Neural cell (in vitro differentiated cells): ENCODE measurements at regions not wholly inside any gene's neighbourhood (a gene's known extent, or its start where the extent isn't known, plus 50 kb on each side); places are given as distances from the start of the nearest gene placed in this dataset.

Experiments used
- H2AFZ ChIP-seq: fragments of 200-600, 300-800 bp; sonication (generic), shearing (Covaris generic); 2 replicates; pipeline ENCODE4 v1.6.0; 2014; ENCODE audit warnings: low read depth, mild to moderate bottlenecking, antibody characterized with exemption, low read length, moderate library complexity
- H3F3A ChIP-seq: fragments of 200-600 bp; shearing (Covaris generic); 2 replicates; pipeline ENCODE4 v1.6.1; 2016; ENCODE audit warnings: mild to moderate bottlenecking, moderate library complexity, mixed read lengths, antibody characterized with exemption, low read length; ENCODE audit not compliant: insufficient read depth, poor library complexity, severe bottlenecking
- H3K27ac ChIP-seq: fragments of 200-600, 300-800 bp; sonication (generic), shearing (Covaris generic); 2 replicates; pipeline ENCODE4 v1.5.1; 2014; ENCODE audit warnings: mild to moderate bottlenecking, low read length, moderate library complexity
- H3K27me3 ChIP-seq: fragments of 300-800, 200-600 bp; sonication (generic), shearing (Covaris generic); 2 replicates; pipeline ENCODE4 v1.6.0; 2014; ENCODE audit warnings: mild to moderate bottlenecking, low read depth, low read length, moderate library complexity; ENCODE audit not compliant: insufficient read depth
- H3K36me3 ChIP-seq: fragments of 300-800, 200-600 bp; sonication (generic), shearing (Covaris generic); 2 replicates; pipeline ENCODE4 v1.5.1; 2014; ENCODE audit warnings: mild to moderate bottlenecking, antibody characterized with exemption, low read length, moderate library complexity; ENCODE audit not compliant: insufficient read depth
- H3K4me2 ChIP-seq: fragments of 300-800, 200-600 bp; sonication (generic), shearing (Covaris generic); 2 replicates; pipeline ENCODE4 v1.6.0; 2014; ENCODE audit warnings: mild to moderate bottlenecking, low read length
- H3K4me3 ChIP-seq: fragments of 300-800, 200-600 bp; sonication (generic), shearing (Covaris generic); 2 replicates; pipeline ENCODE4 v1.5.1; 2014; ENCODE audit warnings: mild to moderate bottlenecking, low read length, moderate library complexity
- H3K79me2 ChIP-seq: fragments of 200-600 bp; shearing (Covaris generic); replicated peaks from 2 replicates; pipeline ENCODE4 v1.6.0; 2014; ENCODE audit warnings: mild to moderate bottlenecking, low read length, moderate library complexity; ENCODE audit not compliant: insufficient read depth
- H3K9ac ChIP-seq: fragments of 300-800, 200-600 bp; sonication (generic), shearing (Covaris generic); 2 replicates; pipeline ENCODE4 v1.6.1; 2016; ENCODE audit warnings: mild to moderate bottlenecking, low read length, mixed read lengths
- H3K9me2 ChIP-seq: fragments of 200-600 bp; shearing (Covaris generic); 2 replicates; pipeline ENCODE4 v1.6.1; 2016; ENCODE audit warnings: mild to moderate bottlenecking, low read length, mixed read lengths; ENCODE audit not compliant: insufficient read depth
- H3K9me3 ChIP-seq: fragments of 200-600, 300-800 bp; sonication (generic), shearing (Covaris generic); 2 replicates; pipeline ENCODE4 v1.6.1; 2016; ENCODE audit warnings: mild to moderate bottlenecking, mixed run types, low read length, moderate library complexity, mixed read lengths
- H4K20me1 ChIP-seq: fragments of 200-600 bp; shearing (Covaris generic); 2 replicates; pipeline ENCODE4 v1.6.1; 2016; ENCODE audit warnings: mild to moderate bottlenecking, mixed run types; ENCODE audit not compliant: insufficient read depth
- CTCF ChIP-seq: fragments of 450-650 bp; IDR thresholded peaks from 2 replicates; pipeline ENCODE4 v1.5.1; 2014; ENCODE audit warnings: antibody characterized with exemption, mild to moderate bottlenecking, moderate library complexity; ENCODE audit not compliant: poor library complexity, severe bottlenecking
- EP300 ChIP-seq: fragments of 450-650 bp; conservative IDR thresholded peaks from 2 replicates; pipeline ENCODE4 v1.6.1; 2014; ENCODE audit warnings: antibody characterized with exemption, mild to moderate bottlenecking, moderate library complexity; ENCODE audit not compliant: poor library complexity, severe bottlenecking
- EZH2 ChIP-seq: fragments of 200-600, 300-800 bp; shearing (Covaris generic), sonication (generic); IDR thresholded peaks from 2 replicates; pipeline ENCODE4 v1.6.1; 2014; ENCODE audit warnings: antibody characterized with exemption, low read length, borderline replicate concordance, mild to moderate bottlenecking; ENCODE audit not compliant: insufficient read depth, poor library complexity, severe bottlenecking
- MXI1 ChIP-seq: fragments of 450-650 bp; conservative IDR thresholded peaks from 2 replicates; pipeline ENCODE4 v1.6.1; 2014; ENCODE audit warnings: antibody characterized with exemption, mild to moderate bottlenecking; ENCODE audit not compliant: poor library complexity, severe bottlenecking
- POLR2AphosphoS5 ChIP-seq: IDR thresholded peaks from 2 replicates; pipeline ENCODE4 v1.6.1; 2012
- RAD21 ChIP-seq: fragments of 450-650 bp; conservative IDR thresholded peaks from 2 replicates; pipeline ENCODE4 v1.6.1; 2014; ENCODE audit warnings: antibody characterized with exemption, mild to moderate bottlenecking, moderate library complexity
- SMC3 ChIP-seq: fragments of 450-650 bp; conservative IDR thresholded peaks from 2 replicates; pipeline ENCODE4 v1.6.1; 2014; ENCODE audit warnings: antibody characterized with exemption, mild to moderate bottlenecking, moderate library complexity; ENCODE audit not compliant: poor library complexity
- TAF1 ChIP-seq: IDR thresholded peaks from 2 replicates; pipeline ENCODE4 v1.6.1; 2012; ENCODE audit warnings: low read depth

- H3K36me3 ChIP-seq = no peaks in the 10 kb centered on the region
- H3K4me2 ChIP-seq = no peak overlapping the region
- H3K9me3 ChIP-seq = no peaks in the 10 kb centered on the region
- H3K79me2 ChIP-seq = no peaks in the 10 kb centered on the region
- H3K27me3 ChIP-seq = no peaks in the 10 kb centered on the region
- no peaks in the 10 kb centered on the region for H4K20me1 ChIP-seq
- no peak overlapping the region for H3K9ac ChIP-seq
- H3F3A ChIP-seq = no peaks in the 10 kb centered on the region
- H2AFZ ChIP-seq = no peak overlapping the region
- TF ChIP-seq EP300 (no peak), MXI1 (no peak)
- H3K27ac ChIP-seq = no peak overlapping the region
- no peak overlapping the region for H3K4me3 ChIP-seq
- H3K9me2 ChIP-seq = no peaks in the 10 kb centered on the region
Observed at GRCh38 chr20:60895363-60896079, 356.5 kb upstream of the CDH4 start.

- Histone ChIP-seq H3K9me2 (no peaks in the 10 kb centered on the region), H3K9ac (no peak overlapping the region), H3K36me3 (no peaks in the 10 kb centered on the region), H3K27me3 (no peaks in the 10 kb centered on the region), H2AFZ (no peak overlapping the region), H3K27ac (peak overlapping the region; percentile 16), H3F3A (no peaks in the 10 kb centered on the region), H3K9me3 (no peaks in the 10 kb centered on the region), H3K79me2 (no peaks in the 10 kb centered on the region), H3K4me2 (no peak overlapping the region), H3K4me3 (no peak overlapping the region), H4K20me1 (no peaks in the 10 kb centered on the region)
- TF ChIP-seq MXI1 = no peak
- TF ChIP-seq SMC3 = no peak
- no peak for TF ChIP-seq TAF1
Observed at GRCh38 chr20:60897976-60898375, 354.1 kb upstream of the CDH4 start.

GRCh38 chr20:60899320-60899719, 352.7 kb upstream of the CDH4 start:
- H4K20me1 ChIP-seq = no peaks in the 10 kb centered on the region
- no peaks in the 10 kb centered on the region for H3F3A ChIP-seq
- TF ChIP-seq RAD21 (no peak), EP300 (no peak), EZH2 (no peak), POLR2AphosphoS5 (no peak), CTCF (no peak)
- no peak overlapping the region for H3K27ac ChIP-seq
- H3K9me2 ChIP-seq = no peaks in the 10 kb centered on the region
- no peak overlapping the region for H3K4me2 ChIP-seq
- H3K9ac ChIP-seq = no peak overlapping the region
- no peaks in the 10 kb centered on the region for H3K36me3 ChIP-seq
- no peak overlapping the region for H2AFZ ChIP-seq
- H3K4me3 ChIP-seq = no peak overlapping the region
- H3K9me3 ChIP-seq = no peaks in the 10 kb centered on the region
- H3K27me3 ChIP-seq = no peaks in the 10 kb centered on the region
- H3K79me2 ChIP-seq = no peaks in the 10 kb centered on the region
